Fibroblast of lung (primary cell): ENCODE measurements at regions not wholly inside any gene's neighbourhood (a gene's known extent, or its start where the extent isn't known, plus 50 kb on each side); places are given as distances from the start of the nearest gene placed in this dataset.

Source experiments
- CTCF ChIP-seq, 2 donors: IDR thresholded peaks in 1 of 2; conservative IDR thresholded peaks in 1 of 2; 1 replicate in 1 of 2; 2 replicates in 1 of 2; pipeline ENCODE4 v1.5.1; 2011 to 2012; ENCODE audit warnings: low read length in 2 of 2, control low read depth in 1 of 2, inconsistent platforms in 1 of 2, low read depth in 1 of 2, mild to moderate bottlenecking in 1 of 2
- EZH2 ChIP-seq: IDR thresholded peaks from 2 replicates; pipeline ENCODE4 v1.5.1; 2012; ENCODE audit warnings: low read length, control low read depth, mild to moderate bottlenecking; ENCODE audit errors: missing control alignments

- TF ChIP-seq CTCF (conservative IDR thresholded peaks at IDR 0.05 in 1 of 2, IDR thresholded peaks at IDR 0.05 in 1 of 2; ENCODE audit: low read depth in 1 of 2, low read length in 2 of 2), result no peak
- no peak for TF ChIP-seq EZH2
These were observed 432.6 kb upstream of the KLF6 start for GRCh38 chr10:4217653-4218052.
